H1 (cell line): ENCODE measurements at regions not wholly inside any gene's neighbourhood (a gene's known extent, or its start where the extent isn't known, plus 50 kb on each side); places are given as distances from the start of the nearest gene placed in this dataset.

Source experiments
- CTCF ChIA-PET: fragments of 300-600 bp; sonication (Branson Sonifier 250); formaldehyde crosslinking; loops from one replicate; lab custom pipeline; 2021; ENCODE audit not compliant: partially characterized antibody; lab: Charles Lee
- POLR2A ChIA-PET: fragments of 300-600 bp; sonication (Branson Sonifier 250); formaldehyde crosslinking; loops from one replicate; lab custom pipeline; 2021; ENCODE audit warnings: inconsistent platforms; ENCODE audit not compliant: partially characterized antibody; lab: Charles Lee
- DNase-seq, 2 experiments: peaks; one replicate each; pipeline versions ENCODE4 v3.0.0 to v3.0.0-alpha.2; 2010 to 2022; ENCODE audit warnings: low spot score in 2 of 2, low read depth in 1 of 2, mixed read lengths in 1 of 2
- FAIRE-seq: peaks from 2 replicates; lab custom pipeline; 2011; peaks lifted over from hg19 to GRCh38; lab: Jason Lieb, UNC
- H2AFZ ChIP-seq: 2 replicates; pipeline ENCODE4 v1.8.1; 2012; ENCODE audit warnings: low read length, inconsistent platforms
- H2AK5ac ChIP-seq: 2 replicates; pipeline ENCODE4 v1.6.1; 2013; ENCODE audit warnings: low read depth, low read length
- H2BK120ac ChIP-seq: replicated peaks from 2 replicates; pipeline ENCODE3; 2013; ENCODE audit warnings: low read depth, low read length, inconsistent platforms
- H2BK12ac ChIP-seq: 2 replicates; pipeline ENCODE4 v1.6.1; 2013; ENCODE audit warnings: low read depth, low read length
- H2BK15ac ChIP-seq: 2 replicates; pipeline ENCODE4 v1.6.1; 2013; ENCODE audit warnings: low read length
- H2BK20ac ChIP-seq: 2 replicates; pipeline ENCODE4 v1.6.1; 2013; ENCODE audit warnings: low read length
- H2BK5ac ChIP-seq: 2 replicates; pipeline ENCODE4 v1.6.1; 2013; ENCODE audit warnings: low read depth, low read length
- H3K14ac ChIP-seq: 2 replicates; pipeline ENCODE4 v1.6.1; 2013; ENCODE audit warnings: inconsistent platforms; ENCODE audit not compliant: insufficient read length
- H3K18ac ChIP-seq: 2 replicates; pipeline ENCODE4 v1.6.1; 2013; ENCODE audit warnings: low read length; ENCODE audit errors: extremely low read depth
- H3K23ac ChIP-seq: 2 replicates; pipeline ENCODE4 v1.6.1; 2013; ENCODE audit warnings: inconsistent platforms; ENCODE audit not compliant: insufficient read length
- H3K23me2 ChIP-seq: 2 replicates; pipeline ENCODE4 v1.6.1; 2013; ENCODE audit warnings: low read depth, low read length
- H3K27ac ChIP-seq: 2 replicates; pipeline ENCODE4 v1.6.1; 2011; ENCODE audit warnings: low read depth, low read length, inconsistent platforms
- H3K27me3 ChIP-seq, 4 experiments: replicated peaks in 1 of 4; 1 replicate in 1 of 4; 2 replicates in 3 of 4; pipeline versions ENCODE4 v1.6.1 to v1.8.1; 2011 to 2013; ENCODE audit warnings: low read length in 3 of 4, mild to moderate bottlenecking in 3 of 4, inconsistent platforms in 2 of 4, mixed read lengths in 2 of 4, moderate library complexity in 1 of 4; ENCODE audit not compliant: control insufficient read depth in 3 of 4, insufficient read depth in 3 of 4; ENCODE audit errors: extremely low read depth in 1 of 4
- H3K36me3 ChIP-seq, 4 experiments: 2 replicates each; pipeline versions ENCODE4 v1.6.1 to v1.8.1; 2011 to 2013; ENCODE audit warnings: mild to moderate bottlenecking in 4 of 4, low read length in 3 of 4, moderate library complexity in 2 of 4, control low read depth in 1 of 4, inconsistent platforms in 1 of 4; ENCODE audit not compliant: insufficient read depth in 4 of 4, control insufficient read depth in 2 of 4
- H3K4ac ChIP-seq: replicated peaks from 2 replicates; pipeline ENCODE3; 2013; ENCODE audit warnings: low read length, low read depth, mixed read lengths, inconsistent platforms; ENCODE audit not compliant: insufficient read length
- H3K4me1 ChIP-seq, 4 experiments: replicated peaks in 1 of 4; 1 replicate in 1 of 4; 2 replicates in 3 of 4; pipeline versions ENCODE4 v1.6.1 to v1.8.1; 2011 to 2013; ENCODE audit warnings: low read length in 3 of 4, inconsistent platforms in 2 of 4, mixed read lengths in 1 of 4; ENCODE audit not compliant: insufficient read depth in 4 of 4, control insufficient read depth in 3 of 4
- H3K4me2 ChIP-seq, 2 experiments: 2 replicates each; pipeline versions ENCODE4 v1.6.1 to v1.8.1; 2011 to 2013; ENCODE audit warnings: low read depth in 2 of 2, low read length in 2 of 2, control low read depth in 1 of 2, inconsistent platforms in 1 of 2, mild to moderate bottlenecking in 1 of 2; ENCODE audit not compliant: insufficient read depth in 1 of 2
- H3K4me3 ChIP-seq, 4 experiments: fragments of 200-600, 300-600 bp in 1 of 4; sonication (generic), shearing (Covaris generic), sonication (Bioruptor Twin) in 1 of 4; 2 replicates each; pipeline versions ENCODE4 v1.5.1 to v1.8.1; 2011 to 2016; ENCODE audit warnings: low read length in 4 of 4, low read depth in 3 of 4, control low read depth in 2 of 4, inconsistent platforms in 2 of 4, mild to moderate bottlenecking in 2 of 4, mixed read lengths in 1 of 4, moderate library complexity in 1 of 4; ENCODE audit not compliant: insufficient read depth in 2 of 4; ENCODE audit errors: extremely low read depth in 1 of 4
- H3K56ac ChIP-seq: replicated peaks from 2 replicates; pipeline ENCODE3; 2013; ENCODE audit warnings: low read depth, mild to moderate bottlenecking, mixed read lengths, low read length, inconsistent platforms; ENCODE audit not compliant: insufficient read length
- H3K79me1 ChIP-seq: 2 replicates; pipeline ENCODE4 v1.6.1; 2013; ENCODE audit warnings: low read depth, low read length, control low read depth
- H3K79me2 ChIP-seq, 2 experiments: 2 replicates each; pipeline versions ENCODE4 v1.6.1 to v1.8.1; 2012 to 2013; ENCODE audit warnings: low read length in 2 of 2, mild to moderate bottlenecking in 2 of 2, inconsistent platforms in 1 of 2; ENCODE audit not compliant: insufficient read depth in 2 of 2, control insufficient read depth in 1 of 2
- H3K9ac ChIP-seq, 4 experiments: replicated peaks in 1 of 4; 1 replicate in 1 of 4; 2 replicates in 3 of 4; pipeline versions ENCODE4 v1.6.1 to v1.8.1; 2011 to 2013; ENCODE audit warnings: low read depth in 3 of 4, low read length in 3 of 4, control low read depth in 2 of 4, mild to moderate bottlenecking in 2 of 4, moderate library complexity in 2 of 4, inconsistent platforms in 1 of 4; ENCODE audit errors: extremely low read depth in 1 of 4
- H3K9me3 ChIP-seq, 2 experiments: 2 replicates each; pipeline versions ENCODE4 v1.6.1 to v1.8.1; 2012 to 2013; ENCODE audit warnings: mild to moderate bottlenecking in 2 of 2, moderate library complexity in 2 of 2, control low read depth in 1 of 2, inconsistent platforms in 1 of 2, low read depth in 1 of 2, low read length in 1 of 2, mixed read lengths in 1 of 2; ENCODE audit not compliant: insufficient read depth in 2 of 2
- H4K20me1 ChIP-seq, 2 experiments: replicated peaks in 1 of 2; 2 replicates each; pipeline versions ENCODE3 to v1.8.1; 2011 to 2013; ENCODE audit warnings: inconsistent platforms in 2 of 2, low read length in 2 of 2, mild to moderate bottlenecking in 1 of 2; ENCODE audit not compliant: insufficient read depth in 2 of 2, control insufficient read depth in 1 of 2
- H4K5ac ChIP-seq: 2 replicates; pipeline ENCODE4 v1.6.1; 2013; ENCODE audit warnings: low read length, low read depth, mixed read lengths, inconsistent platforms; ENCODE audit not compliant: insufficient read length
- H4K8ac ChIP-seq: 2 replicates; pipeline ENCODE4 v1.8.0; 2013; ENCODE audit warnings: mild to moderate bottlenecking, moderate library complexity, low read length, inconsistent platforms; ENCODE audit not compliant: insufficient read depth; ENCODE audit errors: extremely low read depth
- H4K91ac ChIP-seq: replicated peaks from 2 replicates; pipeline ENCODE3; 2013; ENCODE audit warnings: low read length, mixed read lengths, inconsistent platforms; ENCODE audit not compliant: insufficient read length
- CBX5 ChIP-seq: fragments of 300-800, 300-1000 bp; sonication (generic); IDR thresholded peaks from 2 replicates; pipeline ENCODE4 v1.7.1; 2016; ENCODE audit warnings: antibody characterized with exemption, low read length, low read depth
- CTBP2 ChIP-seq: IDR thresholded peaks from 2 replicates; pipeline ENCODE4 v1.7.0; 2011; ENCODE audit warnings: borderline replicate concordance, mild to moderate bottlenecking, moderate library complexity, mixed read lengths, low read length; ENCODE audit not compliant: insufficient read depth, insufficient read length
- FOSL1 ChIP-seq: IDR thresholded peaks from 2 replicates; pipeline ENCODE4 v1.6.1; 2011; ENCODE audit warnings: mild to moderate bottlenecking, low read depth, low read length, moderate library complexity; ENCODE audit not compliant: insufficient read depth
- HDAC6 ChIP-seq: IDR thresholded peaks from one replicate; pipeline ENCODE4 v1.7.1; 2012; ENCODE audit warnings: low read depth, mild to moderate bottlenecking, inconsistent platforms, low read length, moderate library complexity
- JUN ChIP-seq: IDR thresholded peaks from 2 replicates; pipeline ENCODE4 v1.6.1; 2011; ENCODE audit warnings: low read depth, mild to moderate bottlenecking, improper control_type of control experiment, low read length
- KDM4A ChIP-seq: IDR thresholded peaks from one replicate; pipeline ENCODE4 v1.7.1; 2012; ENCODE audit warnings: low read depth, mild to moderate bottlenecking, moderate library complexity, low read length, inconsistent platforms; ENCODE audit not compliant: severe bottlenecking
- POU5F1 ChIP-seq: IDR thresholded peaks from 2 replicates; pipeline ENCODE4 v1.6.1; 2011; ENCODE audit warnings: low read depth, mild to moderate bottlenecking, low read length, moderate library complexity
- RBBP5 ChIP-seq: IDR thresholded peaks from 2 replicates; pipeline ENCODE4 v1.7.1; 2012; ENCODE audit warnings: low read depth, mild to moderate bottlenecking, inconsistent platforms, low read length, moderate library complexity, borderline replicate concordance
- SIN3A ChIP-seq, 2 experiments: IDR thresholded peaks in 1 of 2; conservative IDR thresholded peaks in 1 of 2; 2 replicates each; pipeline ENCODE4 v1.6.1; 2011 to 2012; ENCODE audit warnings: low read length in 2 of 2, improper control_type of control experiment in 1 of 2, low read depth in 1 of 2, mild to moderate bottlenecking in 1 of 2
- SP1 ChIP-seq: IDR thresholded peaks from 2 replicates; pipeline ENCODE4 v1.6.1; 2011; ENCODE audit warnings: low read depth, low read length
- SUZ12 ChIP-seq: fragments of 200-600 bp; sonication (generic); IDR thresholded peaks from 2 replicates; pipeline ENCODE4 v1.6.1; 2012; ENCODE audit warnings: mild to moderate bottlenecking, inconsistent platforms, low read length, moderate library complexity, mixed read lengths
- TAF7 ChIP-seq: optimal IDR thresholded peaks from 2 replicates; pipeline ENCODE3; 2011; ENCODE audit warnings: low read depth, mild to moderate bottlenecking, inconsistent platforms, low read length, moderate library complexity, borderline replicate concordance
- TBP ChIP-seq: IDR thresholded peaks from 2 replicates; pipeline ENCODE4 v1.6.1; 2011; ENCODE audit warnings: low read depth, low read length, improper control_type of control experiment
- TF ChIP-seq, protein P1 (sequence below): IDR thresholded peaks from 2 replicates; pipeline ENCODE4 v1.6.1; 2012; ENCODE audit warnings: inconsistent platforms
- TF ChIP-seq, protein P2 (sequence below): IDR thresholded peaks from 2 replicates; pipeline ENCODE4 v1.6.1; 2011; ENCODE audit warnings: low read depth, mild to moderate bottlenecking, low read length; ENCODE audit not compliant: insufficient read depth

DNA sequence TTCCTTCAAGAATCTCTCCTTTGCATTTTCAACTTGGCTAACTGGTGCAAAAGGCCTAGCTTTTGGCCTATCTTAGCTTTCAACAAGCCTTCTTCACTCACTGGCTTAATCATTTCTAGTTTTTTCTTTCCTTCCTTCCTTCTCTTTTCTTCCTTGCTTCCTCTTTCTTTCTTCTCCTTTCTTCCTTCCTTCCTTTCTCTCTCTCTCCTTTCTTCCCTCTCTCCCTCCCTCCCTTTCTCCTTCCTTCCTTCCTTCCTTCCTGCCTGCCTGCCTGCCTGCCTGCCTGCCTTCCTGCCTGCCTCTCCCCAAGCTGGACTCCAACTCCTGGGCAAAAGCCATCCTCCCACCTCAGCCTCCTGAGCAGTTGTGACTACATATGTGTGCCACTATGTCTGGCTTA is 176.2 kb upstream of the APCDD1 start:
- H3K23me2 ChIP-seq = no peaks in the 10 kb centered on the region
- no peak overlapping the region for H2BK12ac ChIP-seq
- H2AK5ac ChIP-seq = no peak overlapping the region
- H3K79me2 ChIP-seq = no peaks in the 10 kb centered on the region
- H2BK5ac ChIP-seq = no peak overlapping the region
- no peak overlapping the region for H3K14ac ChIP-seq
- H2AFZ ChIP-seq = no peak overlapping the region
- no peak overlapping the region for H3K18ac ChIP-seq
- H3K4me3 ChIP-seq = no peak overlapping the region
- H4K5ac ChIP-seq = no peak overlapping the region
- H3K9me3 ChIP-seq = no peaks in the 10 kb centered on the region
- no peaks in the 10 kb centered on the region for H4K20me1 ChIP-seq
- DNase-seq (no peak), FAIRE-seq (no peak)
- H3K9ac ChIP-seq = no peak overlapping the region
- H3K79me1 ChIP-seq = no peaks in the 10 kb centered on the region
- no peak overlapping the region for H4K8ac ChIP-seq
- no peaks in the 10 kb centered on the region for H3K4me1 ChIP-seq
- no peak overlapping the region for H2BK15ac ChIP-seq
- no peaks in the 10 kb centered on the region for H3K27me3 ChIP-seq
- no peak overlapping the region for H3K4ac ChIP-seq
- H4K91ac ChIP-seq = no peak overlapping the region
- H3K4me2 ChIP-seq = no peak overlapping the region
- H3K27ac ChIP-seq = no peak overlapping the region; the same call in 1 of the 2 replicates
- H3K23ac ChIP-seq = no peak overlapping the region
- no peaks in the 10 kb centered on the region for H3K36me3 ChIP-seq
- no peak overlapping the region for H2BK120ac ChIP-seq
- H3K56ac ChIP-seq = no peak overlapping the region
- POLR2A ChIA-PET = no interaction called here
- CTCF ChIA-PET = no interaction called here
- H2BK20ac ChIP-seq = no peak overlapping the region
- TF ChIP-seq SP1 = no peak
- no peak for TF ChIP-seq FOSL1
- TF ChIP-seq CTBP2 = no peak
- TF ChIP-seq, protein P1, sequence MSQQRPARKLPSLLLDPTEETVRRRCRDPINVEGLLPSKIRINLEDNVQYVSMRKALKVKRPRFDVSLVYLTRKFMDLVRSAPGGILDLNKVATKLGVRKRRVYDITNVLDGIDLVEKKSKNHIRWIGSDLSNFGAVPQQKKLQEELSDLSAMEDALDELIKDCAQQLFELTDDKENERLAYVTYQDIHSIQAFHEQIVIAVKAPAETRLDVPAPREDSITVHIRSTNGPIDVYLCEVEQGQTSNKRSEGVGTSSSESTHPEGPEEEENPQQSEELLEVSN = no peak
- TF ChIP-seq CBX5 = no peak
- no peak for TF ChIP-seq SUZ12
- TF ChIP-seq HDAC6 = no peak
- TF ChIP-seq POU5F1 = no peak
- TF ChIP-seq TBP = no peak
- TF ChIP-seq, protein P2, sequence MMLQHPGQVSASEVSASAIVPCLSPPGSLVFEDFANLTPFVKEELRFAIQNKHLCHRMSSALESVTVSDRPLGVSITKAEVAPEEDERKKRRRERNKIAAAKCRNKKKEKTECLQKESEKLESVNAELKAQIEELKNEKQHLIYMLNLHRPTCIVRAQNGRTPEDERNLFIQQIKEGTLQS = no peak
- no peak for TF ChIP-seq JUN
- no peak for TF ChIP-seq SIN3A (conservative IDR thresholded peaks at IDR 0.05 in 1 of 2, IDR thresholded peaks at IDR 0.05 in 1 of 2; ENCODE audit: low read depth in 1 of 2, low read length in 2 of 2)
- TF ChIP-seq KDM4A = no peak
- TF ChIP-seq TAF7 = no peak
- no peak for TF ChIP-seq RBBP5
